ENCODE measurements at regions not wholly inside any gene's neighbourhood (a gene's known extent, or its start where the extent isn't known, plus 50 kb on each side); places are given as distances from the start of the nearest gene placed in this dataset.

- ATAC-seq (no peak), DNase-seq (no peak)
- H3K4me1 Mint-ChIP-seq = no peaks in the 10 kb centered on the region
- H3K9me3 Mint-ChIP-seq (ENCODE audit: low read depth) = no peaks in the 10 kb centered on the region
- no peaks in the 10 kb centered on the region for H3K36me3 Mint-ChIP-seq (ENCODE audit: low read depth)
- intact Hi-C loops (cut with DNase I, micrococcal nuclease) = no loop called here
- POLR2A ChIA-PET = no interaction called here
- CTCF ChIA-PET = interaction anchor here (0.8 to 1.5 kb wide), 3 partner anchors 9 to 216 kb away, joined by 4 read pairs; no protein-coding TSS in a partner anchor
- H3K27ac Mint-ChIP-seq = no peak overlapping the region
- H3K27me3 Mint-ChIP-seq = peaks cover 16% of the 10 kb centered on the region
- no peak overlapping the region for H3K4me3 Mint-ChIP-seq
These were observed 103.8 kb upstream of the ARMC2 start for GRCh38 chr6:108744244-108744972.

GRCh38 chr6:108744996-108745395, 103.2 kb upstream of the ARMC2 start:
- POLR2A ChIA-PET = no interaction called here

DNA sequence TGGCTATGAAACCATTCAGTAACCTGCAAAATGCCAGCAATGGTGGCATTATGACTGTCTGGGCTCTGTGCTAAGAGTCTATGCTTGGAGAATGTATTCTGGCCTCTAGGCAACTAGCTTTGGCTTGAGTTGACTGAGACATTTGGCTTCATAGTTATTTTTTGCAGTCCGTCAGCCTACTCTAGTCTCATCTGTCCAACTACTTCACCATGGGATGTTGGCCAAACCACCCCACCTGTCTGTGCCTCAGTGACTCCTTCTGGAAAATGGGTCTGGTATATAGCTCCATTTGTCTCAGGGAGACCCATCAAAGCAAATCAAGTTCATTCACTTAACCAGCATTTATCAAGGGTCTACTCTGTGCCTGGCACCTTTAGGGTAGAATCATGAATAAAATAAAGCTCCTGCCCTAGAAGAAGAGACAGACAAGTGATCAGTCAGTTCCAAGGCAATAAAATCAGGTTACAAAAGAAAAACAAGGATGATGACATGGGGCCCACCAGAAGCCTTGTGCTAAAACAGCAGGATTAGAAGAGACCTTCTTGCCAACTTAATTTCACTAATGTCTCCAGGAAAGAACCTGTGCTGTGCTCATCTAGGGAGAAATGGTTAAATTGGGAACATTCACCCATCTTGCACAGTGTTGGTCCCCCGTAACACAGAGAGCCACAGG, 102.4 kb upstream of the ARMC2 start:
- ChIA-PET CTCF (interaction anchor here (0.6 to 1.1 kb wide), 2 partner anchors 15 to 35 kb away, joined by 3 to 4 read pairs; no protein-coding TSS in a partner anchor), POLR2A (no interaction called here)
- Mint-ChIP-seq H3K4me1 (no peaks in the 10 kb centered on the region), H3K27me3 (peaks cover 13% of the 10 kb centered on the region), H3K4me3 (no peak overlapping the region), H3K27ac (no peak overlapping the region), H3K36me3 (ENCODE audit: low read depth) (no peaks in the 10 kb centered on the region), H3K9me3 (ENCODE audit: low read depth) (no peaks in the 10 kb centered on the region)
- DNase-seq = no peak
- intact Hi-C loops (cut with DNase I, micrococcal nuclease) = no loop called here
- ATAC-seq = no peak

More at GRCh38 chr6:108744996-108745395, 103.2 kb upstream of the ARMC2 start:
- no peak for DNase-seq
- no peak for ATAC-seq
- no peak overlapping the region for H3K4me3 Mint-ChIP-seq
- H3K36me3 Mint-ChIP-seq (ENCODE audit: low read depth) = no peaks in the 10 kb centered on the region
- no peaks in the 10 kb centered on the region for H3K9me3 Mint-ChIP-seq (ENCODE audit: low read depth)
- CTCF ChIA-PET = interaction anchor here (0.8 to 1.5 kb wide), 3 partner anchors 10 to 217 kb away, joined by 4 read pairs; no protein-coding TSS in a partner anchor
- H3K4me1 Mint-ChIP-seq = no peaks in the 10 kb centered on the region
- H3K27me3 Mint-ChIP-seq = peaks cover 15% of the 10 kb centered on the region
- intact Hi-C loops (cut with DNase I, micrococcal nuclease) = no loop called here
- no peak overlapping the region for H3K27ac Mint-ChIP-seq

DNA sequence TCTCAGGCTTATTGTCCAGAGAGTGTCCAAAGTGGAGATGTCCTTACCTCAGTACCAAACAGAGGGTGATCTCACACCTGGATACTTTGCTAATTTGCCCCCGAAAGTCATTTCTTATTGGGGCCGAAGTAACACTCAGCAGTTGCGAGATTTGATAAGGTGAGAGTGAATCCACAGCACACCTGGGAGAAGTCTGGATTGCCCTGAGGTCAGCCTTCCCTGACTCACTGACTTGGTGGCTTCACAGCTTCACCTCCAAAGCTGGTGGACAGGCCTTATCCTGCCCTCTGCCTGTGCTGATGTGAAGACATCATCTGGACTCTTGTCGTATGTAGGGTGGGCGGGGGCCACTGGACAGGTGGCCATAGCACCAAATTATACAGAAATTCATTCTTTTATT, 101.9 kb upstream of the ARMC2 start:
- Mint-ChIP-seq H3K4me3 (no peak overlapping the region), H3K36me3 (ENCODE audit: low read depth) (no peaks in the 10 kb centered on the region), H3K9me3 (ENCODE audit: low read depth) (no peaks in the 10 kb centered on the region), H3K27me3 (peaks cover 12% of the 10 kb centered on the region), H3K27ac (no peak overlapping the region), H3K4me1 (no peaks in the 10 kb centered on the region)
- ATAC-seq (no peak), DNase-seq (no peak)
- ChIA-PET CTCF (interaction anchor here (0.7 to 1.3 kb wide), 2 partner anchors 327 to 374 kb away, joined by 3 to 5 read pairs; no protein-coding TSS in a partner anchor), POLR2A (no interaction called here)
- intact Hi-C loops (cut with DNase I, micrococcal nuclease) = no loop called here

- Mint-ChIP-seq H3K27ac (no peak overlapping the region), H3K4me3 (no peak overlapping the region), H3K27me3 (peaks cover 10% of the 10 kb centered on the region), H3K36me3 (ENCODE audit: low read depth) (no peaks in the 10 kb centered on the region), H3K9me3 (ENCODE audit: low read depth) (no peaks in the 10 kb centered on the region), H3K4me1 (no peaks in the 10 kb centered on the region)
- ATAC-seq (no peak), DNase-seq (no peak)
- CTCF ChIA-PET = interaction anchor here (0.7 to 1.3 kb wide), 3 partner anchors 91 to 373 kb away, joined by 3 to 5 read pairs (median 3); no protein-coding TSS in a partner anchor
- POLR2A ChIA-PET = no interaction called here
- intact Hi-C loops (cut with DNase I, micrococcal nuclease) = no loop called here
These were observed 101.2 kb upstream of the ARMC2 start for GRCh38 chr6:108746836-108747575.

DNA sequence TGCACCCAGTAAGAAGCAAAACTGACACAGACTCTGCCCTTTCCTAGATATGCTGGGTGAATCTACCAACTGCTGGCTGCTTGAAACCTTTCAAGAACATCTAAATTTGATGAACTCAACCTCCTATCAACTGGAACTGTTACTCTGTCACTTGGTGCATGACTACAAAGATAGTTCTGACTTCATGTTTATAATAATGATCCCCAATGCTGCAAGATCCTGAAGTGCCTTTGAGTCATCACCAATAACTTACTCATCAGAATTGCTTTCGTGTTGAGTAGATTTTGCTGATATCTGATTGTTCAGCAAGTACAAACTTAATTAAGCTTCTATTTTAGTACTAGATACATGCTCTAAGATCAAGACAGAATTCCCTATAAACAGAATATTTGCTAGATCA, 100.2 kb upstream of the ARMC2 start:
- no peak overlapping the region for H3K4me3 Mint-ChIP-seq
- no peak overlapping the region for H3K27ac Mint-ChIP-seq
- DNase-seq (no peak), ATAC-seq (no peak)
- H3K36me3 Mint-ChIP-seq (ENCODE audit: low read depth) = no peaks in the 10 kb centered on the region
- no peaks in the 10 kb centered on the region for H3K4me1 Mint-ChIP-seq
- ChIA-PET CTCF (no interaction called here), POLR2A (no interaction called here)
- peaks cover 10% of the 10 kb centered on the region for H3K27me3 Mint-ChIP-seq
- no peaks in the 10 kb centered on the region for H3K9me3 Mint-ChIP-seq (ENCODE audit: low read depth)
- intact Hi-C loops (cut with DNase I, micrococcal nuclease) = no loop called here

GRCh38 chr6:108748959-108749358, 99.3 kb upstream of the ARMC2 start:
- Mint-ChIP-seq H3K27ac (no peak overlapping the region), H3K9me3 (ENCODE audit: low read depth) (no peaks in the 10 kb centered on the region), H3K36me3 (ENCODE audit: low read depth) (no peaks in the 10 kb centered on the region), H3K4me3 (no peak overlapping the region), H3K27me3 (peaks cover 10% of the 10 kb centered on the region), H3K4me1 (no peaks in the 10 kb centered on the region)
- DNase-seq (no peak), ATAC-seq (no peak)
- intact Hi-C loops (cut with DNase I, micrococcal nuclease) = no loop called here
- CTCF ChIA-PET = interaction anchor here (0.9 kb wide), 1 partner anchor 26 kb away, joined by 3 read pairs; no protein-coding TSS in a partner anchor
- POLR2A ChIA-PET = no interaction called here

DNA sequence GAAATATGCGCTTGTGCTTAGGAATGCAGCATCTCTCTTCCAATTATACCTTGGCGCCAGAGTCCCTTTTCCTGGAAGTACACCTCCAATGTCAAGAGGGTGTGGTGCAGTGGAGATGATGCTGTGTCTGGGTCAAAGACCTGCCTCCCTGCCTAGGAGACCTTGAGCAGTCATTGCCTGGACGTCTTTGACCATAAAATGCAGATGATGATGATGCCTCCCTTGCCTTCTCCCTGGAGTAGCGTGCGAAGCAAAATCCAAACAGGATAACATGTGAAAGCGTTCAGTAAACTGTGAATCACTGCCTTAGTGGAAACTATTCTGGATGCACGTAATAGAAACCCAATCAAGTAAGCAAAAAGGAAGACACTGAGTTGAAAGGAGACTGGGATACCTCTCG, 97.4 kb upstream of the ARMC2 start:
- no peaks in the 10 kb centered on the region for H3K36me3 Mint-ChIP-seq (ENCODE audit: low read depth)
- intact Hi-C loops (cut with DNase I, micrococcal nuclease) = no loop called here
- H3K4me1 Mint-ChIP-seq = no peaks in the 10 kb centered on the region
- H3K27ac Mint-ChIP-seq = no peak overlapping the region
- ATAC-seq (no peak), DNase-seq (no peak)
- H3K27me3 Mint-ChIP-seq = peaks cover 3% of the 10 kb centered on the region
- ChIA-PET CTCF (no interaction called here), POLR2A (no interaction called here)
- H3K4me3 Mint-ChIP-seq = no peak overlapping the region
- H3K9me3 Mint-ChIP-seq (ENCODE audit: low read depth) = no peaks in the 10 kb centered on the region

DNA sequence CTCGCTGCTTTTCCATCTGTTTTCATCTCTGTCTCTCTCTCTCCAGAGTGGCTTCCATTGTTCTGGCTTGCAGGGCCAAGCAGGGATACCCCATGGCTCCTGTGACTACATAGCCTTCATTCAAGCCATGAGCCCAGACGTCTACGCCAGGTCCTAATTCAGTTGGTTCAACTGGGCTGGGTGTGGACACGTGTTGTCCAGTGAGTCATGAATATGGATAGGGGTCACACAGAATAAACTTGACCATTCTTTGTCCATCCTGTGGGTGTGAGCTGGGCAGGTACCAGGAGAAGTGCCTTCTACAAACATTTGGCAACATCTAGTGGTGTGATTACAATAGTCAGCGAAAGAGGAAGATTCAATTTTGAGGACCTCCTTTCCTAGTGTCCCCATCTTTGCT, 96.9 kb upstream of the ARMC2 start:
- intact Hi-C loops (cut with DNase I, micrococcal nuclease) = no loop called here
- DNase-seq (no peak), ATAC-seq (no peak)
- Mint-ChIP-seq H3K4me1 (no peaks in the 10 kb centered on the region), H3K9me3 (ENCODE audit: low read depth) (no peaks in the 10 kb centered on the region), H3K27ac (no peak overlapping the region), H3K4me3 (no peak overlapping the region), H3K27me3 (peaks cover 3% of the 10 kb centered on the region), H3K36me3 (ENCODE audit: low read depth) (no peaks in the 10 kb centered on the region)
- POLR2A ChIA-PET = no interaction called here
- CTCF ChIA-PET = no interaction called here

GRCh38 chr6:108751851-108752732, 96.1 kb upstream of the ARMC2 start:
- CTCF ChIA-PET = interaction anchor here (1.0 kb wide), 1 partner anchor 11 kb away, joined by 3 read pairs; no protein-coding TSS in a partner anchor
- H3K36me3 Mint-ChIP-seq (ENCODE audit: low read depth) = no peaks in the 10 kb centered on the region
- H3K9me3 Mint-ChIP-seq (ENCODE audit: low read depth) = no peaks in the 10 kb centered on the region
- H3K27me3 Mint-ChIP-seq = peaks cover 3% of the 10 kb centered on the region
- H3K4me3 Mint-ChIP-seq = no peak overlapping the region
- intact Hi-C loops (cut with DNase I, micrococcal nuclease) = no loop called here
- H3K27ac Mint-ChIP-seq = no peak overlapping the region
- DNase-seq (no peak), ATAC-seq (no peak)
- H3K4me1 Mint-ChIP-seq = no peaks in the 10 kb centered on the region
- POLR2A ChIA-PET = no interaction called here
